GM18511 (cell line): ENCODE measurements at regions not wholly inside any gene's neighbourhood (a gene's known extent, or its start where the extent isn't known, plus 50 kb on each side); places are given as distances from the start of the nearest gene placed in this dataset.

Source experiments
- ATAC-seq: cut with Tn5 transposase; IDR thresholded peaks from one replicate; pipeline ENCODE4 v1.9.1; 2021; ENCODE audit warnings: mild to moderate bottlenecking, moderate library complexity; ENCODE audit not compliant: unreplicated experiment

DNA sequence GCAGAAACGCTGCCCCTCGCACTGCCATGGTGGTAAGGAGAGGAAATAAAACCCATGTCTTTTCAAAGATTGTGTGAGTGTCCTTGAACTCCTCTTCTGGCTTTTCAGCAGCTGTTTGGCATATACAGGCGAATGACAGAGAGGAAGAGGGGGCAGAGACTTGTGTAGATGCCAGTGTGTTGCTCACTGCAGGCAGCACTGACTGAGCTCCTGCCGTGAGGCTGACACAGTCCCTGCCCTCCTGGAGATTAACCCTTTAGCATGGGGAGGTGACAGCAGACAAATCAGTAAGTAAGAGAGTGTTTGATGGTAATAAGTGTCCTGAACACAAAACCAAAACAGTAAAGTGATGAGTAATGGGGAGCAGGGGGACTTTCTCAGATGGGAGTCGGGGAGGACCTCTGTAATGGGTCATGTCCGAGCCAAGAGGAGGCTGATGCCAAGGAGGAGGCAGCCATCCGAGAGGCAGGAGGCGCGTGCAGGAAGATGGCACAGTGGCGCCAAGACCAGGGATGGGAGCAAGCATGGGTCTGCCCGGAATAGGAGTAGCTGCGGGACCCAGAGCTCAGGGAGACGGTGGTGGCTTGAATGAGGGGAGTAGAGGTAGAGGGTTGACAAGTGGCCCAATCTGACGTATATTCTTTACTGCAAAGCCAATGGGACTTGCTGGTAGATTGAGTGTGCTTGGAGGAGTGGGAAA is 182.2 kb downstream of the FOXO1 start:
- ATAC-seq, result no peak

DNA sequence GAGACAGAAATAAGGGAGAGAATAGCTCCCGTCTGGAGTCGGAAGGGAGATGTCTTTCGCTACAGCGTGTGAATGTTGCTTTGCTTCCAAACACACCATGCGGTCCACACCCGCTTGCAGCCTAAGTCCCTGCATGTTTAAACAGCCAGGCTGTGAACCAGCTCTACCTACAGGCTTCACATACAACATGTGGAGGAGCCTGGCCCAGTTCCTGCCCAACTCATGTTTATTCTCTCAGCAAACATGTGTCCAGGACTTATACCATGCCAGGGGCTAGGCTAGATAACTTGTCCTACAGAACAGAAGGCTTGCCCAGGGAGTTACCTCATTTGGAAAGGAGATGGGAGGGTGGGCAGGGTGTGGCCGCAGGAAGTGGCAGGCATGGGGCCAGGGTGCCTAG is 181.5 kb downstream of the FOXO1 start:
- no peak for ATAC-seq

DNA sequence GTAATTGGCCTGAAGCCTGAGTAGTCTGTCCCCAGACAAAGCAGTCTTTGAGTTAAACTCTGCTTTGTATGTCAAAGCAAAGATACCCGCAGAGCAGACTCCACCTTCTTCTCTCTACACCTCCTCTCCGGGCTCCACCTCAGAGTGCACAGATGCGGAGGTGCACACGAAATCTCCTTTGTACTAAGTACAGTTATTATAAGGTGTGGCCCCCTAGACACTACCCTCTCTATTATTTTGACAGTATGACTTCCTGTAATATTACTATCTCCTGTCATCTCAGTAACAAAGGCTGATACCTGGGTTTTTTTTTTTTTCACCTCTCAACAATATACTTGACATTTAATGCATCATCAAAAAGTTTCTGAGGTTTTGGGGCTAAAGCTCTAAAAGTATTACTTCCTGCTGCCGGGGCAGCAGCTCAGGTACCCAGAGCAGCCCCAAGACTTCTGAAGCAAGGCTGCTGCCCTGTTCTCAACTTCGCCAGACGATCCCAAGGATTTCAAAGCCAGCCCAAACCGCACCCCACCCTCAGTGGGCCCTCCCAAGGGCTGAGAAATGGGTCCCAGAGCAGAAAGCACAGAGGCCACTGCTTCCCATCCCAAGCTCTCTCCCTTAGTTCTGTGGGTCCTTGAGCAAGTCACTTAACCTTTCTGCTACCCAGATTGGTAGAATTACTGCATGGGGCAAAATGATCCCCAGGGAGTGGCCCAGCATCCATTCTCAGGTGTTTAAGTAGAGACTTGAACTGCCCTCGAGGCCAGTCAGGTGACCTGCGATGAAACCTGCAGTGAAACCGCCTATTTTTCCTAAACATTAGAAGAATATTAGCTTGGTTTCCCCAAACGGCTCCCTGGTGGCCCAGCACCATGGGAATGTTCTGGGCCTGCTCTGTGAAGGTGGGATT is 180.6 kb downstream of the FOXO1 start:
- peak; percentile 78 for ATAC-seq

DNA sequence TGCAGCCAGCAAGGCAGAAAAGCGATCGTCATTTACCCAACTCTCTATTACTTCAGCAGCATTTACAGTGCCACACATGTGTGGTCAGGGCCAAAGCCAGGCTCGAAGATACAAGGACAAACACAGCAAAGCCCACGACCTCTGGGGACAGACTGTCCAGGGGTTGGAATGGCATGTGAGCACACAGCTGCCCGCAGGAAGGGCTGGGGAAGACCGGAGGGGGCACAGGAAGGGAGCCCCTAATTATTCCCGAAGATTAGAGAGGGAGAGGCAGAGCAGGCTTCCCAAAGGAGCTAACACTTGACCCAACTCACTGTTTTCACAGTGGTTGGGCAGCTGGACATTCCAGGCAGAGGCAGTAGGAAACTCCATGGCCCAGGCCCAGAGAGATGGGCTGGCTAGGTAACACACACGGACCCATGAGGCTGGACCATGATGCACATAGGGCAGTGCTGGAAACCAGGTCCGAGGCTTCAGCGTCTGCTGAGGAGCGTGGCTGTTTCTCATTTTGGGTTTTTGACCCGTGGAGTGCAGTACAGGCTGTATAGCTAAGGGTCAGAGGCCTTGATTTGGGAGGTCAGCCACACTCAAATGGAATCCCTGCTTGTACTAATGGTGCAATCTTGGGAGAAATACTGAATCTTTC is 179.8 kb downstream of the FOXO1 start:
- ATAC-seq, result no peak

DNA sequence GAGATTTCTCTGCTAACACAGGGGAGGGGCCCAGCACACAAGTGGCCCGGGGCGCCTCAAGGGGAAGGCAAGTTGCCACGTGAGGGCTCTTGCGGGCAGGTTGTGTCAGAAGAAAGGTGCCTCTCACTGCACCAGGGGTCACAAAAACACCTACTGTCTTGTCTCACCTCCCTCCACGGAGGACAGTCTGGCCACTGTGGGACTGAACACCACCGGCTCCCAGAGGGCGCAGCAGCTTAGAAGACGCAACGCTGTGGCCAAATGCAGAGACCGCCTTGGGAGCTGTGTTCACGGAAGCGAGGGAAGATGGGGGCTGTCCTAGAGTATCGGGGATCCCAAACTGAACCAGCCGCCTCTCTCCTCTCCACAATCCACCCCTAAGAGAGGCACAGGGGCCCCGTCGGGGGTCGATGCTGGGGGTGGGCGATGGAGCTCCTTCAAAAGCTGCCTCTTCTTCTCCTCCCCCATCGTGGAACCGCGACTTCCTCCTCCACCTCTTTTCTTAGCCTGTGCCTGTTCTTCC is 177.5 kb downstream of the FOXO1 start:
- no peak for ATAC-seq

DNA sequence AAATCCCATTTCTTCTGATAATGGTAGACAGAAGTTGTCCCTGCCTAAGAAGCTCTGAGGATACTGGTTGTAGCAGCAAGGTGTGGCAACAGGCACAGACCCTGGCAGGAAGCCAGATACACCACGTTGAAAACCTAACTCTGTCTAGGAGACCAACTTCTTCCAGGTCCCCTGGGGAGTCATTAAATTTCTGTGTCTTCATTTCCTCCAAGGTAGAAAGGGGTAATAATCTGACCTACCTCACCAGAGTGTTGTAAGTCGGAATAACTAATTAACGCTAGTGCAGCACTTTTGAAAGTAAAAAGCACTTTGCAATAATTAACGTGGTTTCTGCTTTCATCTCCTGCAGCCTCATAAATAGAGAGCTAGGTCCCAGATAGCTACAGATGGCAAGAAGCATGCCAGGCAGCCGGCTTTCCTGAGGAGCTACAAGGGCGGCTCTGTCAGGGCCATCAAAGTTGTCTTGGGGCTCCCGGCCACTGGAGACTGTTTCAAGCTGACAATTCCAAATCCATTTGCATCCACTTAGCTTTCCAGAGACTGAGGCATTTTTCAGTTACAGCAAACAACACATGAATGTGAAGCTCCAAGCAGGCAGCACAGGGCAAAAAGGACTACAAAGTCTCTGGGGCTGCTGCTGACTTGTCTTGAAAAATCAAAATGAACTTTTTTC is 176.2 kb downstream of the FOXO1 start:
- ATAC-seq, result no peak

DNA sequence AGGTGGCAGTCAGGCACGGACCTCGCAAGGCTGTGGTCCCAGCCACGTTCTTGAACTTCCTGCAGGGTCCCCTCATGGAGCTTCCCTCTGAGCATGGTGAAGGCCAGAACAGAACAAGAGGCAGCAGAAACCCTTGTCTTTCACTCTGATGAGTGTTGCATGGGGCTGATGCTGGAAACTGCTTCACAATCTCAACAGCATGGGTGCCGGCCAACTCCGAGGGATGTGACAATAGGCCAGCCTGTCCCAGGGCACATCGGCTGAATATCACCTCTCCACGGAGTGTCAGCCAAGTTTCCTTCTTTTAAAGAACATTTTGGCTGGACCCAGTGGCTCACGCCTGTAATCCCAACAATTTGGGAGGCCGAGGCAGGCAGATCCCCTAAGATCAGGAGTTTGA is 173.9 kb downstream of the FOXO1 start:
- ATAC-seq, result no peak

DNA sequence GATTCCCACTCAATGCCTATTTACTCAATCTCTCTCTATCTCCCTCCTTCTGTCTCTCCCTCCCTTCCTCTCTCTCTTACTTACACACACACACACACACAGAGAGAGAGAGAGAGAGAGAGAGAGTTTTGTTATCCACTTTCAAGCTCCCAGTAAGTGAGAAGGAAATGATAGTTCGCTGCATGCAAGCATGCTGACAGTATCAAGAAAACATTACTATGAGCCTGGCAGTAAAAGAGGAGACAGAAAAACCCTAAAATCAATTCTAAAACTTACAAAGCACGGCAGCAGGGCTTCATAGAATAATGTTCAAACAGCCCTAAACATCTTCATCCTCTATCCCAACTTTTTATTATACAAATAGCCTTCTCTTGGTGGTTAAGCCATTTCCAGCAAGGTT is 171.9 kb downstream of the FOXO1 start:
- ATAC-seq, result no peak

DNA sequence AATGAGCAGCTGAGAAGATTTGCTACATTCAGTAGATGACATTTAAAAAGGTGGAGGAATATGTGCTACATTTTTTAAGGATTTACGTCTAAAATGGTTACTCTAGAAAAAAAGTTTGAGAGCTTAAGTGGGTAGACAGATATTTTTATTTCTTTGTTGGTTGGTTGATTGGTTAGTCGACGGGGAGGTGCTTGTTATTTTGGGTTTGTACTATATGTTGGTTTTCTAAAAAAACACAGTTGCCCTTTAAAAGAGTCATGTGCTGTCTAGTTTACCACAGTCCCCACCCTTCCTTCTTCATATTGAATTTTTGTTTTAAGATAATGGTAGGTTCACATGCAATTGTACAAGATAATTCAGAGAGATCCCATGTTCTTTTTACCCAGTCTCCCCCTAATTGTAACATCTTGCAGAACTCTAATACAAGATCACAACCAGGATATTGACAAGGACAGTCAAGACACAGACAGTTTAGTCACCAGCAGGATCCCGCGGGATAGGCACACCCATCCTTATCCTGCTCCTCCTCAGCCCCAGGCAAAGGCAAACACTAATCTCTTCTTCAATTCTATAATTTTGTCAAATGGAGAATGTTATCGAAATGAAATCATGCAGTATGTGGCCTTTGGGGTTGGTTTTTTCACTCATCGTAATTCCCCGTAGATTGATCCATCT is 171.4 kb downstream of the FOXO1 start:
- ATAC-seq, result no peak

DNA sequence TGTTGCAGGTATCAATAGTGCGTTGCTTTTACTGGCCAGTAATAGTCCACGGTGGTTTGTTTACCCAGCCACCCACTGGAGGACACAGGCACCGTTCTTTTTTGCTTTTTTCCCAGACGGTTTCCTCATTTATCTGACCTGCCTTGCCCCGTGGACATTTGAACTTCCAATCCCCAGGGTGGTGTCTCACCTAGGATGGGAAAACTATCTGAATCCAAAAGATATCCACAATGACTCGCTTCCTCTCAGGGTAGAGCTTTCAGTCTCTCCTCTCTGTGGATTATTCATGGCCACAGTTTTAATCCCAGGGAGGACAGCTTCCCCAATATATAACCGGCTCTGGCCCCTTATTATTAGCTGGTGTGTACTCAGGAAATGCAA is 170.8 kb downstream of the FOXO1 start:
- ATAC-seq, result no peak

DNA sequence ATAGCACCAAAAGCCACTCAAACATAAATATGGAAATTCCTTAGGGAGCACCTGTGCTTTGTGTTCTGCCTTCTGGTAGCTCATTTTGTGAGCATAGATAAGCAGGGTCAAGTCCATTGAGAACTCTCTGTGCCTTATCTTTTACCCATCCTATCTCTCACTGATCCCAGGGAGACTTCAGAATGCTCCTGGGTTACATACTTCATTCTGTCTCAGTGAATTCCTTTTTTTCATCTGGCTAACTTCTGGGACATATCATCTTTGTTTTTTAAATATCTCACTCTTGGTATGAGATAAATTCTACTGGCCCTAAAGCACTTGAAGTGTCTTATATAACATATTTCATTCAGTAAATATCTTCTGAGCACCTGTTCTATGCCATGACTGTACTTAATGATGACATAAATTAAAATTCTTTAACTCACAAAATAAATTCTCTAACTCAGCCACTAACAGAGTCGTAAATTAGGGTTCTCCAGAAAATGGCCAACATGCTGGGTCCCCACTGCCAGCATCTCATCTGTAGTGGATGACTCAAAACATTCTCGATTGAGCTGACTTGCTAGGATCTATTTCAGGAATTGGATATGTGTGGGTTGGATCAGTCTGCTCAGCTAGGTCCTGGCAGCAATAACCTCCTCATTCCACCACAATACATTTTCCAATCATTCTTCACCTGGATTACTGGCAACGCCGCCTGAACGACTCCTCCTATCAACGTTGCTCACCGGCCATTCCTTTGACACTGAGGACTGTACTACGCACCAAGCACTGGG is 170.2 kb downstream of the FOXO1 start:
- no peak for ATAC-seq

DNA sequence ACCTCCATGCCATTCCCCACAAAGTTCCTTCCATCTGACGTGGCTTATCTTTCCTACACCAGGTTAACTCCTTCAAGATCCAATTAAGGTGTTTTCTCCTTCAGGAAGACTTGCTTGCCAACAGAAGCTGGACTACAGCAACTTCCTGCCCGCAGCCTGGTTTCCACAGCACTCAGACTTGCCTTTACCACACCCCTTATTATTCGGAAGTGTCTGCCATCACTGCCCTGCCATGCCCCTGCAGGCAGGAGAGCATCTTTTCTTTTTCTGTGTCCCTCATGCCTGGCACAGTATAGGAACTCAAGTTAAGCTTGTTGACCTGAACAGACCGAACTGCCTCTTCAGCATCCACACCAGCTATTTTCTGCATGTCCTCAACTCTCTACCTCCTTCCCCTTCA is 168.0 kb downstream of the FOXO1 start:
- no peak for ATAC-seq

DNA sequence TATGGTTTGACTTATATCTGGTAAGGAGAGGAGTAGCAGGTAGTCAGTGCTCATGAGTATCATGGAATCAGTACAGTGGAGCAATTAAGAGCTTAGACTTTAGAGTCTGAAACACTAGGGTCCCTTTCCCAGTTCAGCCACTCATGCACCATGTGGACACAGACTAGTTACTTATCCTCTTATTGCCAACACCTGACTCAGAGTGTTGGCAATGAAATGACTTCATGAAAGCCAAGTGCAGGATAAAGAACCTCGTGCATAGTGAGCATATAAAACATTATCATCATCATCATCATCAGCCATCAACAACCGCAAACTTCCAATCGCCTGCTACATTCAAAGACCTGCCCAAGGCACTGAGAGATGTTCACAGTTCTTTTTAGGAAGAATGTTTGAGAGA is 164.2 kb downstream of the FOXO1 start:
- no peak for ATAC-seq

DNA sequence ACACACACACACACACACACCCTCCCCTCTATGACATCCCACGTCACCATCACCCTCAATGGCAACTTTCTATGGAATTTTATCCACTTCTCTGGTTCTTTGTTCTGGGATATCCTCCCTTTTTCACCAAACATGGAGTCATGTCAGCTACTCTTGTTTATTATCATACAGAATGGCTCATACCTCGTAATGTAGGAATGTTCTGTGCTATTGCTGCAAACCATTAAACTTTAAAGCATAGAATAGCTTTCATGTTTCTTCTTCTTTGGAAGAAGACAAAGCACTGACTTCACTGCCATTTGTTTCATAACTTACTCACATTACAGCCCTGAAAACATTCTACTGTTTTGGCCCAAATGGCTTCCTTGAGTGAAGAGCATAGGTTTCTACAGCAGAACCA is 163.4 kb downstream of the FOXO1 start:
- ATAC-seq, result no peak

DNA sequence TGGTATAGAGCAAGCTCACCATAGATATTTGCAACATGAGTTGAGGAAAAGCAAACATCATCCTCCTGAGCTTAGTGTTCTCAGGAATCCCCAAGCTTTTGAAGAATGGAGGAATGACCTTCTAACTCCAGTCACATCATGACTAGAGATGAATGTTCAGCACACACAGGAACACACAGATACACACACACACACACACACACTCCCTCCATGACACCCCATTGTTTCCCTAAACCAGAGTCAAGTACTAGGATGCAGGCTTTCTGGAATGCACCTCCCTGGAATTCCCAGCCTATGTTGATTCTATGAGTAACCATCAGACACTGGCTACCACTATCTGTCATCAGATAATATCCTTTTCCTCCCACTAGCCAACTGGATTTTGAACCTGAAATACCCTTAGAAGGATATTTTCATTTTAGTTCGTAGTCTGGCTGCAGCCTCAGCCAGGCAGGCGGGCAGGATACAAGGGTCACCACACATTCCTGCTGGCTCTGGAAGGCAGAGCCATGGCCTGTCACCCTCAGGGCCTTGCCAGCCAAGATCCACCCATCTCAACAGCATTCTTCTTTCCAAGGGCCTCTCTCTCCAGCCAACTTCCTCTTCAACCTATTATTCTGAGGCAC is 162.4 kb downstream of the FOXO1 start:
- no peak for ATAC-seq

DNA sequence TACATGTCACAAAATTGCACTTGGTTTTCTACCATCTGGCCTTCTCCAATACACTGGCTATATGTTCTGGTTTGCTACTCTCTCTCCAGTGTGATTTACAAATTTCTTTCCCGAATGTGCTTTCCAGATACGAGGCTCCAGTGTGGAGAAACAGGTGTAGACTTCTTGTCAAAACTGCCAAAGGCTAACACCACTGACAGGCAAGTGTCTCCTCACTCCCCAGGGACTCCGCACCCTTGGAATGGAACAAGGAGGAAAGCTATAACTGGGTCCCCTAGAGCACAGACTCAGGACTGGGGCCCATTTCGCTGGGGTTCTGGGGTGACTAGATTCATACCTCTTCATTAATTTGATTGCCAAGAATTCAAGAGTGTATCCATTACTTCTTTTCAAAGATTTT is 161.8 kb downstream of the FOXO1 start:
- ATAC-seq, result no peak

DNA sequence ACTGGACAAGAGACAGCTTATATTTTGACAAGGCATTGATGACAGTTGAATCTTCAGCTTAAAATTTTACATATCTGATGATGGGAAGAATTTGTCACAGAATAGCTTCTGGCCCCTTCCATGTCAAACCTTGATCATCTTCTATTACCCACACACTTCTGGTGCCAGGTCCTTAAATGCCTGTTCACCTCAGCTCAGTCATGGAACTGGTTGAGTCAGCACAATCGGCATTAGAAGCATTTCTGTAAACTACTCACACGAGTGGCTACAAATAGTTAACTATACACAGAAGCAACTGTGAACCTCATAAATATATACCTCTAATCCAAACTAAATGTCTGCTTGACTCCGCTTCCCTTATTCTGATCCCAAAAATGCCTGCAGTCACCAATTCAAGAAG is 161.2 kb downstream of the FOXO1 start:
- no peak for ATAC-seq
